ENCODE measurements at regions not wholly inside any gene's neighbourhood (a gene's known extent, or its start where the extent isn't known, plus 50 kb on each side); places are given as distances from the start of the nearest gene placed in this dataset.
"Not testable (repeated sequence)": the region's sequence is repeated elsewhere in the genome, so short reads cannot be mapped to it uniquely, and the experiment has no call there.

- no peak for DNase-seq (ENCODE audit: low read depth)
Measured at GRCh38 chr1:148264374-148265276, 112.5 kb upstream of the NBPF11 start.

DNA sequence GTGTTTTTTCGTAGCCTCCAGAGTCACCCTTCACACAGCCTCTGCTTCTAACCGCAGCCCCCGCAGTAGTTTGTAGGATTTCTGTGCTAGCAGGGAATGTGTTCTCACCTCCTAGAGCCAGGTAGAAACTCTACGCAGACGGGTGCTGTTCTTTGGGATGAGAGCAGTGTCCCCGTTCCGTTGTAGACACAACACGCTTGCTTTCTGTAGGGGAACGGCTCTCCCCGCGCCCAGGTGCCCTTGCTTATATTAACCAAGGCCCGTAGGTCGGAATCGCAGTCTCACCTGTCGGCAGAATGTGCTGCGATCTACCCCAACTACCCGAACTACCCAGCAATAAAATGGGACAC is 111.8 kb upstream of the NBPF11 start:
- DNase-seq (ENCODE audit: low read depth): no peak

GRCh38 chr1:148263128-148263905 is 111.2 kb upstream of the NBPF11 start:
- DNase-seq (ENCODE audit: low read depth): peak; percentile 43

GRCh38 chr1:148261684-148262083 is 109.6 kb upstream of the NBPF11 start:
- DNase-seq (ENCODE audit: low read depth): not testable (repeated sequence)

GRCh38 chr1:148257886-148258285 is 105.8 kb upstream of the NBPF11 start:
- not testable (repeated sequence) for DNase-seq (ENCODE audit: low read depth)

DNA sequence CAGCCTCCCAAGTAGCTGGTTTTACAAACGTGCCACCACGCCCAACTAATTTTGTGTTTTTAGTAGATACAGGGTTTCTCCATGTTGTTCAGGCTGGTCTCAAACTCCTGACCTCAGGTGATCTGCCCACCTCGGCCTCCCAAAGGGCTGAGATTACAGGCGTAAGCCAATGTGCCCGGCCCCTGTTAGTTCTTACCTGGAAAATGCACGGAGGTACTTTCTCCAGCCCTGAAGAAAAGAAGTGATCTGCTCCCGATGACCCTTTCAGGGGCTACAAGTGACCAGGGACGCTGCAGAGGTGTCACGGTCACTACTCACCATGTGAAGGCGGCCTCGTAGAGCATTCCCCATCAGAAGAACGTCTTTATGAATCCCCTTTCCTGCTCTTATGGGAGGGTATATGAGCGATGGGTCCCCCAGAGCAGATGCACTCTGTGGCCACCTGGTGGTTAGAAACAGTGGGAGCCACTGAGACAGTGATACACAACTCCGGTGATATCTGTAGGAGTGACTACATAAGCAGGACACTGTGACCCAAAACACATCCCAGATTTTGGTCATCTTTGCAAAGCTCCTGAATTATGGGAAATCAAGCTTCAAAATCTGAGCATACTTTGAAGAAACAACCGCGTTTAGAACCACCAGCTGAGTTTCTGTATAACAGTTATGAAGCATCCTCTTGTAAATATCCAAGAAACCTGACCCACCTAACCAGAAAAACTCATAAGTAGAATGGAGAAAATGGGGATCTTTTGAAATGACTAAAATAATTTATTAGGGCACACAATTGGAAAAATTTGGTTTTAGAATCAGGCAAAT is 102.7 kb upstream of the NBPF11 start:
- not testable (repeated sequence) for DNase-seq (ENCODE audit: low read depth)

DNA sequence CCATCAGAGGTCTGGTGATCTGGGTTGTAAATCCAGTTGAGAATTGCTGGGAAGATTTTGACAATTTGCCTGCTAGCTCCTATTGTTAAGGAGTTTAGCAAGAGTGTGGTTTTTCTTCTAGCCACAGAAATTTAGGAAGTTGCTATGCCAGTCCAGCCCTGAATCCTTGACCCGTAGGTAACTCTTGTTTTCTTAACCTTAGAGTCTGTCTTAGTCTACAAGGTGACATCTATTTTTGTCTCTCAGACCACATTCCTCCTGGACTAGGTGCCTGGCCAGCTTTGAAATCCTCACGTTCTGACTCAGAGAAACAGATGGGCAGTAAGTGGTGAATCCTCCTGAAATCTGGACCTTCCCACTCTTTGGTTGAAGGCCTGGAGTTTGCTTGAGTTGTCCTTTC is 101.7 kb upstream of the NBPF11 start:
- DNase-seq (ENCODE audit: low read depth): not testable (repeated sequence)

DNA sequence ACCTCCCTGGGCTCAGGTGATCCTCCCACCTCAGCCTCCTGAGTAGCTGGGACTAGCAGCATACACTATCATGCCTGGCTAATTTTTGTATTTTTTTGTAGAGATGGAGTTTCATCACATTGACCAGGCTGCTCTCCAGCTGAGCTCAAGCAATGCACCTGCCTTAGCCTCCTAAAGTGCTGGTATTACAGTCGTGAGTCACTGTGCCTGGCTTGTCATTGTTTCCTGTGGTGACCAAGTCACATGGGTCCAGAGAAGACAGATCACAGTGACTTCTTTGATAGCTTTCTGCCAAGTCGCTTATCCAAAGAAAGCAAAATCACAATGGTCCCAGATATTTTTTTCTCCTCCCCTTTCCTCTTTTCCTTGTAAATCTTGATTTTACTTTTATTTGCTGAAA is 96.7 kb upstream of the NBPF11 start:
- not testable (repeated sequence) for DNase-seq (ENCODE audit: low read depth)

DNA sequence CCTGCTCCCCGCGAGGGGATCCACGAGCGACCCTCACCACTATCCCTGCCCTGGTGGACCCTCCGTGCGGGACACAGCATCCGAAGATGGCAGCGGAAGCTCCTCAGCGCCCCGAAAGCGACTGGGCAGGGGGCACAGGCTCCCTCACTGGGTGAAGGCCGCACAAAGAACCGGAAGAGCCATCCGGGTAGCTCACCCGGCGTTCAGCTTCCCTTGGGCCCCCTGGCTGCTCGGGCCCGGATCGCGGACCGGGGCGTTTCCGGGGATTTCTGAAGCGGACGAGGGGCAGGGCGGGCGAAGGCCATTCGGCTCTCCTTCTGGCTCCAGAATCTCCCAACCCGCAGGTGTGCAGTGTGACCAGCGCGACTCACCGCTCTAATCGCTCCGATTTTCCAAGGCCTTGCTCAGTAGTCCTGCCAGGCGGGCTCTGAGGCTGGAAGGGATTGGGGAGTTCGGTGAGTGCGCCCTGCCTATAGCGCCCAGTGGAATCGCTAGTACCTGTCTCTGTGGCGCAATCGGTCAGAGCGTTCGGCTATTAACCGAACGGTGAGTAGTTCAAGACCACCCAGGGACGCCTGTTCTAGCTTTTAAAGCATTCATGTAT is 94.3 kb upstream of the NBPF11 start:
- DNase-seq (ENCODE audit: low read depth): not testable (repeated sequence)

DNA sequence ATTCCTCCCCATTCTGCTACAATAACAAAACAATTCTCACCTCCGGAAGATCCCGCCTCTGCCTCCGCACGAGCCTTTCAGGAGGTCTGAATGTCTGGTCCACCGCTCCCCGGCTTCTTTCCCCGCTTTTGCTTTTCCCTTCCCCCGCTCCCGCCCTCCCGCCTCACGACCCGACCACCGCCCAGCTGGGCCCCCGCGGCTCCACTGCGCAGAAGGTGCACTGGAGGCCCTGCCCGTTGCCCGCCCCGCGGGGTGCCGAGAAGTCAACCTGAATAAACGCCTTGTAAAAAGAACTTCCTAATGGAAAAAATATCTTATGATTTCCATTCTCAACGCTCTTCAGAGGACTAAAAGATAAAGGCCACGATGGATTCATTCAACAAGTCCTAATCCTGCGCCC is 93.8 kb upstream of the NBPF11 start:
- DNase-seq (ENCODE audit: low read depth): not testable (repeated sequence)

GRCh38 chr1:148245443-148245842 is 93.4 kb upstream of the NBPF11 start:
- not testable (repeated sequence) for DNase-seq (ENCODE audit: low read depth)

DNA sequence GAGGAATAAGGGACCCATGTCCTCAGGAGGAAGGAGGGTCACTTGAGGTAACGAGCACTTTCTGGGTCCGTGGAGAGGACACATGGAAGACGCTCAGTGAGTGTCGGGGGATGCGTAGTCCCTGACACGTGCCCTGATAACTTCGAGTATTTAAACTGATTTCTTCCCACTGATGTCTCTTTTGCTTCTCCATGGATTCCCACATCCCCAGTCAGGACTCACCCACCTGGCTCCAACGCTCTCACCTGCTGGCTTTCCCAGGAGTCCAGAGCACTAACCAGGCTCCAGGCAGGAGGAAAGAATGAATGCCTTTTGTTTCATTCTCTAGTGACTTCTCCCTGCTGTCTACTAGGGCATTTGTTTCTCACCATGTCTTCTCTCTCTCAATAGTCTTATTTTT is 81.2 kb upstream of the NBPF11 start:
- DNase-seq (ENCODE audit: low read depth): not testable (repeated sequence)

DNA sequence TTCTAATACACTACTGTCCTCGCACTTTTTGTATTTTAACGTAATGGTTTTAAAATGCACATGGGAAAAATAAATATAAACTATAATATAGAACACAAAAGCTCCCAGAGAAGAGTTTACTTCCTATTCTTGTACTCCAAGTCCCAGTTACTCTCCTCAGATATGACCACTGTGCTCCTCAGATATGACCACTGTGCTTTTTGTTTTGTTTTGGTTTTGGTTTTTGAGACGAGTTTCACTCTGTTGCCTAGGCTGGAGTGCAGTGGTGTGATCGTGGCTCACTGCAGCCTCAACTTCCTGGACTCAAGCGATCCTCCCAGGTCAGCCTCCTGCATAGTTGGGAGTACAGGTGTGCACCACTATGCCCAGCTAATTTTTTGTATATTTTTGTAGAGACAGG is 76.8 kb upstream of the NBPF11 start:
- not testable (repeated sequence) for DNase-seq (ENCODE audit: low read depth)

DNA sequence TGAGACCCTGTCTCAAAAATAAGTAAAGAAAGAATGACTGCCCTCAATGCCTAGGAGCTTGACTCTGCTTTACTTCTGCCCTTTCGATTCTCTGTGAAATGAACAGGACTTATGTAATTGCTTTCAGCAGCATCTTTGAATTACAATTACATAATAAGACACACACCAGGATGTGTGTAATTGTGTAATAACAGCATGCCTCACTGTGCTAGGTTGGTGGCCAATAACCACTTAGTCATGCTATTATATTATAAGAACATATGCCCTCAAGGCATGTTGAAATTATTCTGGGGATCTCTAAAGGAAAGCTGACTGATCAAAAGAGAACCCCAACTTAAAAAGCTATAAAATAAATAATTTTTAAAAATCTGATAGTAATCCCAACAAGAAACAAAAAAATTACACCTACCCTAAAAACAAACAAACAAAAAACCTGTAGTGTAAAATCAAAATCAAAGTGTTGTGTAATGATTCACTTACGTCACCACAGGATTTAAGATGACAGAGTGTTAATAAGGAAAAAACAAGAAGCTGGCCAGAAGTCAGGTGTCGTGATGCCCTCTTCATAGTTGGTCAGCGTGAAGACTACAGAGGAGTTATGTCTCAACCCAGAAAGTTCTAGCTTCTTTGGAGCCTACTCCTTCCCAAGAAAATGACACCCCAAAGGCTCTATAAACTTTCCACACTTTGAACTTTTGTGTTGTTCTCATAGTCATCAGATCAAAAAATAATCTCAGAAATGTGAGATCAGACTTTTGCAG is 70.5 kb upstream of the NBPF11 start:
- not testable (repeated sequence) for DNase-seq (ENCODE audit: low read depth)

GRCh38 chr1:148221593-148221992 is 69.5 kb upstream of the NBPF11 start:
- DNase-seq (ENCODE audit: low read depth): not testable (repeated sequence)

GRCh38 chr1:148219229-148219628 is 67.1 kb upstream of the NBPF11 start:
- not testable (repeated sequence) for DNase-seq (ENCODE audit: low read depth)

DNA sequence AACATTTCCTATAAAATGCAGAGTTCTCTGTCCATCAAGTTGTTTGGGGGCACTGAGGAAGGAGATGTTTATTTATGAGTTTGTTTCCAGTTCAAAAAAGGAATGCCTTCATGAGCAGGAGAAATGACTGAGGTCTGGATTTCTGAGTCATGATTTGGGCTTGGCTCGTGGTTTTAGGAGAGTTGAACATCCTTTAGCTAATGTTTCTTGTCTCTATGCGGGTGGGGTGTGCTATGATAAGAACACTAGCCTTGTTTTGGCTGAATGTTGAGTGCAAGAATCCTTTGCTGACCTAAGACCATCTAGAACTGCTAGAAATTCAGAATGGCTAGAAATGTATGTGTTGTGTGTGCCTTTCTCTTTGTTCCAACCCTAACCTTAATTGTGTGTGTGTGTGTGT is 59.1 kb upstream of the NBPF11 start:
- DNase-seq (ENCODE audit: low read depth): not testable (repeated sequence)

- not testable (repeated sequence) for DNase-seq (ENCODE audit: low read depth)
Measured at GRCh38 chr1:148210624-148211023, 58.5 kb upstream of the NBPF11 start.

GRCh38 chr1:148210166-148210565 is 58.1 kb upstream of the NBPF11 start:
- DNase-seq (ENCODE audit: low read depth): not testable (repeated sequence)

- DNase-seq (ENCODE audit: low read depth): not testable (repeated sequence)
Measured at GRCh38 chr1:148202013-148202412, 49.9 kb upstream of the NBPF11 start.

Data from stimulated activated CD8-positive, alpha-beta memory T cell treated with anti-CD3 and anti-CD28 coated beads, Interleukin-7, amount 100 ng/mL, for 24 hours (primary cell).